ENCODE measurements at regions not wholly inside any gene's neighbourhood (a gene's known extent, or its start where the extent isn't known, plus 50 kb on each side); places are given as distances from the start of the nearest gene placed in this dataset.

- TF ChIP-seq USF2 (CRISPR knock-in tag; IDR thresholded peaks at IDR 0.05) (no peak), CTCF (IDR thresholded peaks at IDR 0.05 in 2 of 3, conservative IDR thresholded peaks at IDR 0.05 in 1 of 3; ENCODE audit: insufficient read depth in 2 of 3, low read depth in 1 of 3, low read length in 3 of 3) (peak; percentile 57 to 71 (median 66)), PHB (CRISPR knock-in tag; IDR thresholded peaks at IDR 0.05) (no peak), LCOR (CRISPR knock-in tag; IDR thresholded peaks at IDR 0.05) (no peak), TFAP4 (CRISPR knock-in tag; IDR thresholded peaks at IDR 0.05; ENCODE audit: borderline replicate concordance) (peak; percentile 79), TRIM28 (IDR thresholded peaks at IDR 0.05) (no peak), ZNF12 (CRISPR knock-in tag; IDR thresholded peaks at IDR 0.05) (no peak)
- TF ChIP-seq, protein P1, sequence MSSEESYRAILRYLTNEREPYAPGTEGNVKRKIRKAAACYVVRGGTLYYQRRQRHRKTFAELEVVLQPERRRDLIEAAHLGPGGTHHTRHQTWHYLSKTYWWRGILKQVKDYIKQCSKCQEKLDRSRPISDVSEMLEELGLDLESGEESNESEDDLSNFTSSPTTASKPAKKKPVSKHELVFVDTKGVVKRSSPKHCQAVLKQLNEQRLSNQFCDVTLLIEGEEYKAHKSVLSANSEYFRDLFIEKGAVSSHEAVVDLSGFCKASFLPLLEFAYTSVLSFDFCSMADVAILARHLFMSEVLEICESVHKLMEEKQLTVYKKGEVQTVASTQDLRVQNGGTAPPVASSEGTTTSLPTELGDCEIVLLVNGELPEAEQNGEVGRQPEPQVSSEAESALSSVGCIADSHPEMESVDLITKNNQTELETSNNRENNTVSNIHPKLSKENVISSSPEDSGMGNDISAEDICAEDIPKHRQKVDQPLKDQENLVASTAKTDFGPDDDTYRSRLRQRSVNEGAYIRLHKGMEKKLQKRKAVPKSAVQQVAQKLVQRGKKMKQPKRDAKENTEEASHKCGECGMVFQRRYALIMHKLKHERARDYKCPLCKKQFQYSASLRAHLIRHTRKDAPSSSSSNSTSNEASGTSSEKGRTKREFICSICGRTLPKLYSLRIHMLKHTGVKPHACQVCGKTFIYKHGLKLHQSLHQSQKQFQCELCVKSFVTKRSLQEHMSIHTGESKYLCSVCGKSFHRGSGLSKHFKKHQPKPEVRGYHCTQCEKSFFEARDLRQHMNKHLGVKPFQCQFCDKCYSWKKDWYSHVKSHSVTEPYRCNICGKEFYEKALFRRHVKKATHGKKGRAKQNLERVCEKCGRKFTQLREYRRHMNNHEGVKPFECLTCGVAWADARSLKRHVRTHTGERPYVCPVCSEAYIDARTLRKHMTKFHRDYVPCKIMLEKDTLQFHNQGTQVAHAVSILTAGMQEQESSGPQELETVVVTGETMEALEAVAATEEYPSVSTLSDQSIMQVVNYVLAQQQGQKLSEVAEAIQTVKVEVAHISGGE (CRISPR knock-in tag; IDR thresholded peaks at IDR 0.05), result no peak
These were observed 169.5 kb upstream of the LYZL1 start (continued) for GRCh38 chr10:29119374-29119773.
